ENCODE measurements at regions not wholly inside any gene's neighbourhood (a gene's known extent, or its start where the extent isn't known, plus 50 kb on each side); places are given as distances from the start of the nearest gene placed in this dataset.

- Histone ChIP-seq H3K27me3 (ENCODE audit: control insufficient read depth in 1 of 2, insufficient read depth in 2 of 2, low read length in 2 of 2) (peaks cover 6 to 12% of the 10 kb centered on the region in 2 donors), H3K4me1 (ENCODE audit: control insufficient read depth, insufficient read depth, low read length) (no peaks in the 10 kb centered on the region), H3K27ac (ENCODE audit: low read length) (no peak overlapping the region), H3K4me3 (ENCODE audit: low read length in 2 of 2) (no peak overlapping the region), H3K36me3 (ENCODE audit: control insufficient read depth in 2 of 2, insufficient read depth in 2 of 2, low read length in 2 of 2) (no peaks in the 10 kb centered on the region), H3K9ac (ENCODE audit: low read length in 2 of 2) (no peak overlapping the region), H3K9me3 (ENCODE audit: control insufficient read depth in 2 of 2, low read length in 2 of 2) (no peaks in the 10 kb centered on the region)
Measured at GRCh38 chr4:1505511-1506460, 99.5 kb upstream of the NKX1-1 start.

- Histone ChIP-seq H3K4me3 (ENCODE audit: low read length in 2 of 2) (no peak overlapping the region), H3K36me3 (ENCODE audit: control insufficient read depth in 2 of 2, insufficient read depth in 2 of 2, low read length in 2 of 2) (no peaks in the 10 kb centered on the region), H3K9ac (ENCODE audit: low read length in 2 of 2) (no peak overlapping the region), H3K4me1 (ENCODE audit: control insufficient read depth, insufficient read depth, low read length) (no peaks in the 10 kb centered on the region), H3K27me3 (ENCODE audit: control insufficient read depth in 1 of 2, insufficient read depth in 2 of 2, low read length in 2 of 2) (peaks cover 4 to 12% of the 10 kb centered on the region in 2 donors), H3K27ac (ENCODE audit: low read length) (no peak overlapping the region), H3K9me3 (ENCODE audit: control insufficient read depth in 2 of 2, low read length in 2 of 2) (no peaks in the 10 kb centered on the region)
Measured at GRCh38 chr4:1504595-1505500, 98.6 kb upstream of the NKX1-1 start.

- no peaks in the 10 kb centered on the region for H3K36me3 ChIP-seq (ENCODE audit: control insufficient read depth in 2 of 2, insufficient read depth in 2 of 2, low read length in 2 of 2)
- no peaks in the 10 kb centered on the region for H3K4me1 ChIP-seq (ENCODE audit: control insufficient read depth, insufficient read depth, low read length)
- H3K9ac ChIP-seq (ENCODE audit: low read length in 2 of 2), result no peak overlapping the region
- no peak overlapping the region for H3K27ac ChIP-seq (ENCODE audit: low read length)
- H3K9me3 ChIP-seq (ENCODE audit: control insufficient read depth in 2 of 2, low read length in 2 of 2), result no peaks in the 10 kb centered on the region
- peaks cover 4 to 12% of the 10 kb centered on the region in 2 donors for H3K27me3 ChIP-seq (ENCODE audit: control insufficient read depth in 1 of 2, insufficient read depth in 2 of 2, low read length in 2 of 2)
- H3K4me3 ChIP-seq (ENCODE audit: low read length in 2 of 2), result no peak overlapping the region
Measured at GRCh38 chr4:1503583-1504471, 97.6 kb upstream of the NKX1-1 start.

DNA sequence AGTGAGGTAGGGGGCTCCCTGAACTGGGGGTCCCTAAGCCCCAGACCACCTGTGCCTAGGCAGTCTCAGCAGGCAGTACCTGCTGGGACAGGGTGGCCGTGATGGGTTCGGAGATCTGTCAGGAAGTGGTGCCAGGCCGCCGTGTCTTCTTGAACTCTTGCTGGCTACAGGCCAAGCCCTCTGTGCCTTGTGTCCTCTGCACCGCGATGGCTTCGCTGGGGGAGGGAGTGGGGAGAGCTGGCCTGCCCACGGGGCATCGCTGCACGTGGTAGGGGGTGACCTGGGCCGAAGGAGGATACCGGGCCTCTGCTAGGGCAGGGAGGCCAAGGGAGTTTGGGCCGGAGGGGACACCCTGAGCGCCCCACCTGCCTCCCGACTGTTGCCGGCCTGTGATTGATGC, 96.7 kb upstream of the NKX1-1 start:
- Histone ChIP-seq H3K27ac (ENCODE audit: low read length) (no peak overlapping the region), H3K4me3 (ENCODE audit: low read length in 2 of 2) (no peak overlapping the region), H3K9me3 (ENCODE audit: control insufficient read depth in 2 of 2, low read length in 2 of 2) (no peaks in the 10 kb centered on the region), H3K4me1 (ENCODE audit: control insufficient read depth, insufficient read depth, low read length) (no peaks in the 10 kb centered on the region), H3K9ac (ENCODE audit: low read length in 2 of 2) (no peak overlapping the region), H3K36me3 (ENCODE audit: control insufficient read depth in 2 of 2, insufficient read depth in 2 of 2, low read length in 2 of 2) (no peaks in the 10 kb centered on the region), H3K27me3 (ENCODE audit: control insufficient read depth in 1 of 2, insufficient read depth in 2 of 2, low read length in 2 of 2) (peaks cover 4 to 11% of the 10 kb centered on the region in 2 donors)

- Histone ChIP-seq H3K4me1 (ENCODE audit: control insufficient read depth, insufficient read depth, low read length) (no peaks in the 10 kb centered on the region), H3K9ac (ENCODE audit: low read length in 2 of 2) (no peak overlapping the region), H3K9me3 (ENCODE audit: control insufficient read depth in 2 of 2, low read length in 2 of 2) (no peaks in the 10 kb centered on the region), H3K36me3 (ENCODE audit: control insufficient read depth in 2 of 2, insufficient read depth in 2 of 2, low read length in 2 of 2) (no peaks in the 10 kb centered on the region), H3K4me3 (ENCODE audit: low read length in 2 of 2) (no peak overlapping the region), H3K27ac (ENCODE audit: low read length) (no peak overlapping the region), H3K27me3 (ENCODE audit: control insufficient read depth in 1 of 2, insufficient read depth in 2 of 2, low read length in 2 of 2) (peaks cover 4 to 9% of the 10 kb centered on the region in 2 donors)
Measured at GRCh38 chr4:1502501-1502886, 96.3 kb upstream of the NKX1-1 start.

DNA sequence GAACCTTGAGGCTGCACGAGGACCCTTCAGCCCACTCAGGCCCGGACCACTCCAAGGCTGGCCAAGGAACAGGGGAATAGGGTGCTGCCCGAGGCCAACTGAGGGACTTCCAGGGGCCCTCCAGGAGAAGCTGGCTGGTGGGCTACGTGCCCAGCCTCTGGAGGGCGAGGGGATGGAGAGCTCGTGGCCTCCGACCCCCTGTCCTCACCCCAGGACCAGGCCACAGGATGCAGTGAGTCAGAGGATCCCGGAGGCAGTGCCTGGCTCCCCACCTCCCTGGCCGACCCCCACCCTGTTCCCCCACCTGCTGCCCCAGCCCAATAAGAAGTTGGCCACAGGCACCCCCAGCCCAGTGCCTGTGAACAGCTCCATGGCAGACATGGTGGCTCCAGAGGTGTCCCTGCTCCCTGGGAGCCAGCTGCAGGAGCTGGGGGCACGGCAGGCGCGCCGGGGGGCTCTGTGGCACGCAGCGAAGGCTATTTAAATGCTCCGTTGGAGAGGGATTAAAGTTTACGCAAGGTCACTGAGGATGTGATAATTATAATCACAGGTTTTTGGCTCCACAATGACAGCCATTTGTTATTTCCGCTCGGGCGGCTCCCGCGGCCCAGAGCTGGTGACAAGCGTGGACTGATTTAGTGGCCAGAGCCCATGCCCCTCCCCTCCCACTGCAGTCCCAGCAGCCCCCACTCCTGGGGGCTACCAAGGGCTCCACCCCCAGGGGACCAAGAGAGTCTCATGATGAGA, 95.7 kb upstream of the NKX1-1 start:
- Histone ChIP-seq H3K27ac (ENCODE audit: low read length) (no peak overlapping the region), H3K9ac (ENCODE audit: low read length in 2 of 2) (no peak overlapping the region), H3K27me3 (ENCODE audit: control insufficient read depth in 1 of 2, insufficient read depth in 2 of 2, low read length in 2 of 2) (peaks cover 4 to 9% of the 10 kb centered on the region in 2 donors), H3K36me3 (ENCODE audit: control insufficient read depth in 2 of 2, insufficient read depth in 2 of 2, low read length in 2 of 2) (no peaks in the 10 kb centered on the region), H3K4me3 (ENCODE audit: low read length in 2 of 2) (no peak overlapping the region), H3K4me1 (ENCODE audit: control insufficient read depth, insufficient read depth, low read length) (no peaks in the 10 kb centered on the region), H3K9me3 (ENCODE audit: control insufficient read depth in 2 of 2, low read length in 2 of 2) (no peaks in the 10 kb centered on the region)

- no peak overlapping the region for H3K9ac ChIP-seq (ENCODE audit: low read length in 2 of 2)
- H3K27ac ChIP-seq (ENCODE audit: low read length), result no peak overlapping the region
- H3K4me1 ChIP-seq (ENCODE audit: control insufficient read depth, insufficient read depth, low read length), result no peaks in the 10 kb centered on the region
- H3K9me3 ChIP-seq (ENCODE audit: control insufficient read depth in 2 of 2, low read length in 2 of 2), result no peaks in the 10 kb centered on the region
- peaks cover 4 to 11% of the 10 kb centered on the region in 2 donors for H3K27me3 ChIP-seq (ENCODE audit: control insufficient read depth in 1 of 2, insufficient read depth in 2 of 2, low read length in 2 of 2)
- H3K4me3 ChIP-seq (ENCODE audit: low read length in 2 of 2), result no peak overlapping the region
- no peaks in the 10 kb centered on the region for H3K36me3 ChIP-seq (ENCODE audit: control insufficient read depth in 2 of 2, insufficient read depth in 2 of 2, low read length in 2 of 2)
Measured at GRCh38 chr4:1500966-1501753, 94.9 kb upstream of the NKX1-1 start.

- peaks cover 0 to 8% of the 10 kb centered on the region in 2 donors for H3K27me3 ChIP-seq (ENCODE audit: control insufficient read depth in 1 of 2, insufficient read depth in 2 of 2, low read length in 2 of 2)
- no peak overlapping the region for H3K9ac ChIP-seq (ENCODE audit: low read length in 2 of 2)
- no peaks in the 10 kb centered on the region for H3K4me1 ChIP-seq (ENCODE audit: control insufficient read depth, insufficient read depth, low read length)
- no peak overlapping the region for H3K4me3 ChIP-seq (ENCODE audit: low read length in 2 of 2)
- H3K36me3 ChIP-seq (ENCODE audit: control insufficient read depth in 2 of 2, insufficient read depth in 2 of 2, low read length in 2 of 2), result no peaks in the 10 kb centered on the region
- H3K27ac ChIP-seq (ENCODE audit: low read length), result no peak overlapping the region
- H3K9me3 ChIP-seq (ENCODE audit: control insufficient read depth in 2 of 2, low read length in 2 of 2), result no peaks in the 10 kb centered on the region
Measured at GRCh38 chr4:1500231-1500965, 94.2 kb upstream of the NKX1-1 start.

DNA sequence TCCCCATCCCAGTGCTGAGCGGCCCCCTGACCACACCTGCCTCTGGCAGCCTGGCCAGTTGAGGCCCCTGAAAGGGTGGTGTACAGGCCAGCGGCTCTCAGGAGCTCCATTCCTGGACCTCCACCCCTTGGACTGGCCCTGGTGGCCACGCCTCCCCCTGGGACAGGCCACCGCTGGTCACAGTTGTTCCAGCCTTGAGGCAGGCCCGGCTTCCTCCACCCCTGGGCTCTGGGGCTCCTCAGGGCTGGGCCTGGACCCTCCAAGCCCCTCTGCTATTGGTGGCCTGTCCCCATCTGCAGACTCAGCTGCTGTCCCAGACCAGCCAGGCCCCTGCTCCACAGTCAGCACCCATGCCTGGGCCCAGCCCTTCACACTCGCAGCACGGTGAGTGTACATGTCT, 93.2 kb upstream of the NKX1-1 start:
- H3K4me3 ChIP-seq (ENCODE audit: low read length in 2 of 2), result no peak overlapping the region
- H3K4me1 ChIP-seq (ENCODE audit: control insufficient read depth, insufficient read depth, low read length), result no peaks in the 10 kb centered on the region
- no peaks in the 10 kb centered on the region for H3K36me3 ChIP-seq (ENCODE audit: control insufficient read depth in 2 of 2, insufficient read depth in 2 of 2, low read length in 2 of 2)
- H3K9ac ChIP-seq (ENCODE audit: low read length in 2 of 2), result no peak overlapping the region
- no peak overlapping the region for H3K27ac ChIP-seq (ENCODE audit: low read length)
- peaks cover 0 to 6% of the 10 kb centered on the region in 2 donors for H3K27me3 ChIP-seq (ENCODE audit: control insufficient read depth in 1 of 2, insufficient read depth in 2 of 2, low read length in 2 of 2)
- no peaks in the 10 kb centered on the region for H3K9me3 ChIP-seq (ENCODE audit: control insufficient read depth in 2 of 2, low read length in 2 of 2)

All from stomach smooth muscle (tissue), 2 donors.